Naive thymus-derived CD4-positive, alpha-beta T cell (primary cell): ENCODE measurements at regions not wholly inside any gene's neighbourhood (a gene's known extent, or its start where the extent isn't known, plus 50 kb on each side); places are given as distances from the start of the nearest gene placed in this dataset.
"Not testable (repeated sequence)": the region's sequence is repeated elsewhere in the genome, so short reads cannot be mapped to it uniquely, and the experiment has no call there.

Experiments
- ATAC-seq: fragments of 150-1000 bp; cut with Tn5 transposase; 2 replicates; pipeline ENCODE4 v1.10.0; 2021; ENCODE audit warnings: mild to moderate bottlenecking, moderate library complexity
- CTCF ChIA-PET: fragments of 350-600 bp; sonication (Branson Sonifier 250); formaldehyde crosslinking; loops from one replicate; lab custom pipeline; 2021; ENCODE audit warnings: antibody characterized with exemption; lab: Charles Lee
- POLR2A ChIA-PET: fragments of 350-600 bp; sonication (Branson Sonifier 250); formaldehyde crosslinking; loops from one replicate; lab custom pipeline; 2021; ENCODE audit warnings: antibody characterized with exemption, inconsistent platforms; lab: Charles Lee
- DNase-seq, 9 donors: peaks; one replicate each; pipeline versions ENCODE4 v3.0.0 to v3.0.0-alpha.2; 2020 to 2022; ENCODE audit warnings: mixed read lengths in 1 of 9
- H3K27ac ChIP-seq: one replicate; pipeline ENCODE4 v1.7.0; 2013; ENCODE audit warnings: mild to moderate bottlenecking, low read depth, low read length, moderate library complexity
- H3K27me3 ChIP-seq, 2 donors: one replicate each; pipeline ENCODE4 v1.7.0; 2013; ENCODE audit warnings: low read length in 2 of 2, mild to moderate bottlenecking in 2 of 2, moderate library complexity in 2 of 2; ENCODE audit not compliant: control insufficient read depth in 2 of 2, insufficient read depth in 2 of 2
- H3K36me3 ChIP-seq, 3 experiments: 1 replicate in 2 of 3; 2 replicates in 1 of 3; pipeline ENCODE4 v1.7.0; 2013; ENCODE audit warnings: low read length in 3 of 3, mild to moderate bottlenecking in 3 of 3, moderate library complexity in 1 of 3; ENCODE audit not compliant: insufficient read depth in 3 of 3, control insufficient read depth in 2 of 3
- H3K4me1 ChIP-seq, 2 donors: one replicate each; pipeline ENCODE4 v1.7.0; 2013; ENCODE audit warnings: low read length in 2 of 2, mild to moderate bottlenecking in 2 of 2, moderate library complexity in 1 of 2; ENCODE audit not compliant: control insufficient read depth in 2 of 2, insufficient read depth in 2 of 2
- H3K4me3 ChIP-seq: 2 replicates; pipeline ENCODE4 v1.7.0; 2013; ENCODE audit warnings: mild to moderate bottlenecking, low read length
- H3K9me3 ChIP-seq, 3 experiments: 1 replicate in 2 of 3; 2 replicates in 1 of 3; pipeline ENCODE4 v1.7.0; 2013; ENCODE audit warnings: low read length in 3 of 3; ENCODE audit not compliant: control insufficient read depth in 2 of 3
- H3K27ac Mint-ChIP-seq, 9 donors: one replicate each; pipeline ENCODE4 v1.8.0; 2020 to 2022; ENCODE audit warnings: mixed read lengths in 9 of 9, mild to moderate bottlenecking in 8 of 9, moderate library complexity in 5 of 9, inconsistent platforms in 2 of 9
- H3K27me3 Mint-ChIP-seq, 5 donors: one replicate each; pipeline ENCODE4 v1.8.0; 2021 to 2022; ENCODE audit warnings: mixed read lengths in 5 of 5, mild to moderate bottlenecking in 1 of 5
- H3K36me3 Mint-ChIP-seq, 5 donors: one replicate each; pipeline ENCODE4 v1.8.0; 2020 to 2022; ENCODE audit warnings: mixed read lengths in 5 of 5, mild to moderate bottlenecking in 3 of 5, inconsistent platforms in 1 of 5
- H3K4me1 Mint-ChIP-seq, 7 donors: one replicate each; pipeline ENCODE4 v1.8.0; 2020 to 2022; ENCODE audit warnings: mixed read lengths in 7 of 7, mild to moderate bottlenecking in 3 of 7, inconsistent platforms in 1 of 7
- H3K4me3 Mint-ChIP-seq, 10 donors: one replicate each; pipeline ENCODE4 v1.8.0; 2020 to 2022; ENCODE audit warnings: mild to moderate bottlenecking in 10 of 10, mixed read lengths in 10 of 10, moderate library complexity in 6 of 10, inconsistent platforms in 2 of 10
- H3K9me3 Mint-ChIP-seq, 11 donors: one replicate each; pipeline ENCODE4 v1.8.0; 2020 to 2022; ENCODE audit warnings: mixed read lengths in 11 of 11, mild to moderate bottlenecking in 4 of 11, inconsistent platforms in 1 of 11, moderate library complexity in 1 of 11
- intact Hi-C, 2 donors: fragments of 100-400 bp; cut with micrococcal nuclease; formaldehyde crosslinking; loops; one replicate each; pipeline ENCODE4 v1.15.1; 2023

- no peak for ATAC-seq
- Histone ChIP-seq H3K4me1 (no peaks in the 10 kb centered on the region), H3K27ac (no peak overlapping the region), H3K36me3 (no peaks in the 10 kb centered on the region), H3K9me3 (peaks cover 0 to 4% (median 0%) of the 10 kb centered on the region in 3 experiments), H3K4me3 (no peak overlapping the region), H3K27me3 (no peaks in the 10 kb centered on the region)
- Mint-ChIP-seq H3K36me3 (no peaks in the 10 kb centered on the region), H3K27me3 (no peaks in the 10 kb centered on the region), H3K9me3 (peaks cover 0 to 5% (median 3%) of the 10 kb centered on the region in 11 donors), H3K4me1 (no peaks in the 10 kb centered on the region), H3K4me3 (no peak overlapping the region), H3K27ac (no peak overlapping the region)
- POLR2A ChIA-PET = no interaction called here
- CTCF ChIA-PET = no interaction called here
- no peak for DNase-seq
- intact Hi-C loops = no loop called here
Measured at GRCh38 chr4:30126351-30126750, 593.8 kb upstream of the PCDH7 start.

DNA sequence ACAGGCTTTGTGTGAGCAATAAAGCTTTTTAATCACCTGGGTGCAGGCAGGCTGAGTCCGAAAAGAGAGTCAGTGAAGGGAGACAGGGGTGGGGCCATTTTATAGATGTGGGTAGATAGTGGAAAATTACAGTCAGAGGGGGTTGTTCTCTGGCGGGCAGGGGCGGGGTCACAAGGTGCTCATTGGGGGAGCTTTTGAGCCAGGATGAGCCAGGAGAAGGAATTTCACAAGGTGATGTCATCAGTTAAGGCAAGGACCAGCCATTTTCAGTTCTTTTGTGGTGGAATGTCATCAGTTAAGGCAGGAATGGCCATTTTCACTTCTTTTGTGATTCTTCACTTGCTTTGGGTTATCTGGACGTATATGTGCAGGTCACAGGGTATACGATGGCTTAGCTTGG lies 571.3 kb upstream of the PCDH7 start:
- H3K36me3 Mint-ChIP-seq, H3K4me3 ChIP-seq, H3K4me1 ChIP-seq, H3K27me3 Mint-ChIP-seq, DNase-seq, H3K27ac ChIP-seq, intact Hi-C loops, POLR2A ChIA-PET, ATAC-seq, H3K9me3 ChIP-seq, H3K27ac Mint-ChIP-seq, H3K4me1 Mint-ChIP-seq, H3K27me3 ChIP-seq, CTCF ChIA-PET, H3K36me3 ChIP-seq, H3K4me3 Mint-ChIP-seq: not testable (repeated sequence)
- peaks cover 1 to 27% (median 13%) of the 10 kb centered on the region in 11 donors for H3K9me3 Mint-ChIP-seq

- DNase-seq, intact Hi-C loops, H3K36me3 ChIP-seq, POLR2A ChIA-PET, H3K27me3 Mint-ChIP-seq, H3K4me3 ChIP-seq, H3K27ac ChIP-seq, H3K36me3 Mint-ChIP-seq, H3K27ac Mint-ChIP-seq, CTCF ChIA-PET, H3K4me1 ChIP-seq, H3K27me3 ChIP-seq, H3K4me1 Mint-ChIP-seq, H3K4me3 Mint-ChIP-seq, ATAC-seq, H3K9me3 ChIP-seq: not testable (repeated sequence)
- H3K9me3 Mint-ChIP-seq = peaks cover 1 to 23% (median 11%) of the 10 kb centered on the region in 11 donors
Measured at GRCh38 chr4:30149539-30149938, 570.6 kb upstream of the PCDH7 start.

- ChIA-PET POLR2A (no interaction called here), CTCF (no interaction called here)
- Mint-ChIP-seq H3K36me3 (peaks cover 0 to 8% (median 0%) of the 10 kb centered on the region in 5 donors), H3K4me3 (no peak overlapping the region), H3K27ac (no peak overlapping the region), H3K27me3 (no peaks in the 10 kb centered on the region), H3K9me3 (peaks cover 1 to 21% (median 6%) of the 10 kb centered on the region in 11 donors), H3K4me1 (no peaks in the 10 kb centered on the region)
- H3K4me3 ChIP-seq = no peak overlapping the region
- H3K27me3 ChIP-seq = no peaks in the 10 kb centered on the region
- no peak overlapping the region for H3K27ac ChIP-seq
- intact Hi-C loops = no loop called here
- H3K9me3 ChIP-seq = no peaks in the 10 kb centered on the region
- no peak for ATAC-seq
- no peak for DNase-seq
- no peaks in the 10 kb centered on the region for H3K36me3 ChIP-seq
- H3K4me1 ChIP-seq = no peaks in the 10 kb centered on the region
Measured at GRCh38 chr4:30153427-30153826, 566.7 kb upstream of the PCDH7 start.

DNA sequence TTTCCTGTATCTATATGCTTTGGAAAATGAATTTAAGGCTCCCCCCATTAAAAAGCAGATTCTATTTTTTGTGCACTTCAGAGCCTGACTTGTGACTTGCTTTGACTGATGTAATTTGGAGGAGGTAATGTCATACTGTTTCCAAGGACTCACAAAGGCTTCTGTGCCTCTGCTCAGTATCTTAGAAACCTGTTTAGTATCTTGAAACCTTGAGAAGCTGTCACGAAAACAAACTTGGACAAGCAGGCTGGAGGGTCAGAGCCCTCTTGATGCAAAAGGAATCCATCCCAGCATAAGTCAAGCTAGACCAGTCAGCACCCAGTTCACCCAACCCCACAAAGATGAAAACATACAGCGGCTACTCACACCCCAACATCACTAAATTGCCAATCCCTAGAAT lies 560.0 kb upstream of the PCDH7 start:
- Mint-ChIP-seq H3K4me3 (no peak overlapping the region), H3K36me3 (no peaks in the 10 kb centered on the region), H3K4me1 (no peaks in the 10 kb centered on the region), H3K27me3 (no peaks in the 10 kb centered on the region), H3K9me3 (peaks cover 0 to 15% (median 4%) of the 10 kb centered on the region in 11 donors), H3K27ac (no peak overlapping the region)
- H3K4me3 ChIP-seq = no peak overlapping the region
- H3K27me3 ChIP-seq = no peaks in the 10 kb centered on the region
- no peaks in the 10 kb centered on the region for H3K36me3 ChIP-seq
- H3K27ac ChIP-seq = no peak overlapping the region
- ATAC-seq (no peak), DNase-seq (no peak)
- POLR2A ChIA-PET = no interaction called here
- no peaks in the 10 kb centered on the region for H3K9me3 ChIP-seq
- H3K4me1 ChIP-seq = no peaks in the 10 kb centered on the region
- CTCF ChIA-PET = no interaction called here
- intact Hi-C loops = no loop called here

GRCh38 chr4:30172416-30172815 lies 547.8 kb upstream of the PCDH7 start:
- Histone ChIP-seq H3K27ac (no peak overlapping the region), H3K36me3 (no peaks in the 10 kb centered on the region), H3K4me3 (no peak overlapping the region), H3K27me3 (no peaks in the 10 kb centered on the region), H3K4me1 (no peaks in the 10 kb centered on the region), H3K9me3 (no peaks in the 10 kb centered on the region)
- Mint-ChIP-seq H3K4me1 (no peaks in the 10 kb centered on the region), H3K27me3 (no peaks in the 10 kb centered on the region), H3K27ac (no peak overlapping the region), H3K9me3 (peaks cover 0 to 15% (median 6%) of the 10 kb centered on the region in 11 donors), H3K4me3 (no peak overlapping the region), H3K36me3 (peaks cover 0 to 3% (median 0%) of the 10 kb centered on the region in 5 donors)
- POLR2A ChIA-PET = no interaction called here
- CTCF ChIA-PET = no interaction called here
- intact Hi-C loops = no loop called here
- DNase-seq = no peak
- ATAC-seq = no peak

DNA sequence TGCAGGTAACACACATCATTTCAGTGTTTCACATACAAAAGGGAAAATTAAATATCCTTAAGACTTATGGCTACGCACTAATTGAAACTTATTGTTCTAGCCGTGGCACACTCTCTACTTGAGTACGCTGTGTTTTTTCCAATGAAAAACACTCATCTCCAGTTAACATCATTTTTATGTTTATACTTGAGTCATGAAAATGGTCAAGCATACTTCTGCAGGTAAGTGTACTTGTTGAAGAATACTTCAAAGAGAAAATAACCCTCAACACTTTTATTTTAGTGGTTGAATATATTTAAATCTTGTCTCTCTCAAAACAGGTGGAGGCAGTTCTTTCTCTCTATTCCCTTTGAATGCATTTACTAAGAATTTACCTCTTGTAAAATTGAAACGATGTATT lies 538.7 kb upstream of the PCDH7 start:
- H3K27me3 Mint-ChIP-seq = no peaks in the 10 kb centered on the region
- Histone ChIP-seq H3K27ac (no peak overlapping the region), H3K4me1 (no peaks in the 10 kb centered on the region), H3K27me3 (no peaks in the 10 kb centered on the region), H3K4me3 (no peak overlapping the region), H3K9me3 (no peaks in the 10 kb centered on the region), H3K36me3 (no peaks in the 10 kb centered on the region)
- H3K9me3 Mint-ChIP-seq = peaks cover 0 to 15% (median 7%) of the 10 kb centered on the region in 11 donors
- DNase-seq = no peak
- H3K36me3 Mint-ChIP-seq = peaks cover 0 to 3% (median 0%) of the 10 kb centered on the region in 5 donors
- intact Hi-C loops = no loop called here
- H3K4me3 Mint-ChIP-seq = no peak overlapping the region
- ATAC-seq = no peak
- ChIA-PET CTCF (no interaction called here), POLR2A (no interaction called here)
- H3K27ac Mint-ChIP-seq = no peak overlapping the region
- no peaks in the 10 kb centered on the region for H3K4me1 Mint-ChIP-seq
